OCI-M1 (cell line): ENCODE measurements at regions not wholly inside any gene's neighbourhood (a gene's known extent, or its start where the extent isn't known, plus 50 kb on each side); places are given as distances from the start of the nearest gene placed in this dataset.
"Not testable (repeated sequence)": the region's sequence is repeated elsewhere in the genome, so short reads cannot be mapped to it uniquely, and the experiment has no call there.

Experiments used
- DNase-seq: peaks from one replicate; lab custom pipeline; 2025; lab: John Stamatoyannopoulos, UW

DNA sequence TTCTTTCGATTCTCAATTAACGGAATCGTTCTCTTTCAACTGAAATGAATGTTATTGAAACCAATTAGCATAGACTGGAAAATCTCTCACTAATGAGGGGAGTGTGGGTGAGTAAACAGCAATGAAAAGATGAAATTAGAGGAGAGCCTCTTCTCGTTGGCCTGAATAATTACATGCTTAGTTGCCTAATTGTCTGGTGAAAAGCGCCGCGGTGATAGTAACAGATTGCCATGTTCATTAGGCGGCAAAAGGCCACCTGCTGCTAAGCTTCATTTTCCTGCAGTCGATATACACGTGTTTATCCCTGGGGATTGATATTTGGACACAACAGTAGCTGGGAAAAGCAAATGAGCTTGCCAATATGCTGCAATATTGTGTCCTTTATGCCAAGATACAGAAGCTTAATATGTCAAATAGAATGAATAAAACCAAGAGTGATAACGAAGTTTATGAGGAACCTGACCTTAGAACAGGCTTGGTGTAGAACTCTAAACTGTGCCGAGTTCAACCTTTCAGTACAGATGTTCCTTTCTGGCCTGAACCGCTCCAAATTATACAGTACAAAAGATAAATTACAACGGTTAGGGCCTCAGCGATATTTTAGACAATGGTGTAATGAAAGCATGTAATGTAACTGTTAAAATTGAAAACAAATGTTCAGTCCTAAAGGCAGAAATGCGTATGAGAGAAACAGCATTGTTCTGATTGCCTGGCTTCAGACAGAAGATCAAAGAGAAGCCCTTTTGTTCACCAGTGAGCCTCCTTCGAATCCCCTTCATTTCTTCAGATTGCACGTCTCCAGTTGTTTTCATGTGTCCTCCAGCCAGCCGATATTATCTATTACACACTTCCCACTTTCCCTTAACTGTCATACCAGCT lies 185.2 kb downstream of the SHOX2 start:
- no peak for DNase-seq

DNA sequence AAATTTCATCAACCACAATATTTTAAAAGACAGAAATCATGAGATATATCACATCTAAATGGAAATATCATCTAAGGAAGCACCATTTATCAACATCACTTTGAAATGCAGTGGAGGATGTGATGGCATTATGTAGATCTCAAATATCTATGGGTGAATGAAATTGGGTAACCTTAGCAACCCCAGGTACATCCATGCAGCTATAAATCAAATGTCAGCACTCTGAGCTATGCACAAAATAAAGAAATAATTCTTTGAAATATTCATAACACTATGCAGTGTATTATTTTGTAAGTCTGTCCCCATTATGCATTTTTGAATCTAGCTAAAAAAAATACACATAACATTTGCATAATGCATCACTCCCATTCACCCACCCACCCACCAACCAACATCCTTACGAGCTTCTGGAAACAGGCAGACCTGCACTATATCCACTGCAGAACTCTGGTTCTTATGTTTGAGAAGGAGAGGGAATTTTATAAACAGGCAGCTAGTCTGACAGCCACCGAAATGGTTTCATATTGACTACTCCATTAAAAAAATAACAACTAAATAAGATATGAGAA lies 186.8 kb downstream of the SHOX2 start:
- no peak for DNase-seq

DNA sequence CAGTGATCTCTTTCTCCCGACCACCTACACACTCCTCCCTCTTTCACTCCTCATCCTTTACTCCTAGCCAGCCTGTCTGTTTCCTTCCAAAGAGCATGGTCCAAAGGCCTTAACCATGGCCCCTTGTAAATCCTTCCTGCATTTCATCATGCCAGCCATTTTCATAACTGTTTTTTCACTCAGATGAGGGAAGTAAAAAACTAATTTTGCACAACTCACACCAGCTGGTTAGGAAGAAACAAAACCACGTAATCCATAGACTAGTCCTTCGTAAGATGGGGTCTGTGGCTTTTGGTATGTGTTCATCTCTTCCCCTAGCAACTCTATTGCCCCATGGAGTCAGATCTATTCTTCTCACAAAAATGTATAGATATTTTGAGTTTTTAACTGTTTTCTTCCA lies 187.8 kb downstream of the SHOX2 start:
- DNase-seq, result no peak

DNA sequence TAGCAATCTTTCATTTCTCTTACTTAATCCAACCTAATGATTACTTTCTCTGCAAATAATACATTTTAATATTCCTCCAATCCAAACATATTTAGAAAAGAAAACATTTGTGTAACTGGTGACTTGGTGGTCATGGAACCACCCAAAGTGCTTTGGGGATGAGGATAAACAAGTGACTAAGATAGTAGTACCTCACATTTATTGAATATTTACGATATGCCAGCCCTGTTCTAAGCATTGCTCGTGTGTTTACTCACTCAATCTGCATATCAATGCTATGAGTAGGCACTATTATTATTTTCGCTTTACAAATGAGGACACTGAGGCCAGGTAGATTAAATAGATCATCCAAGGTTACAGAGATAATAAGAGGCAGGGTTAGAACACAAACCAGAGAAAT lies 189.5 kb downstream of the SHOX2 start:
- no peak for DNase-seq

DNA sequence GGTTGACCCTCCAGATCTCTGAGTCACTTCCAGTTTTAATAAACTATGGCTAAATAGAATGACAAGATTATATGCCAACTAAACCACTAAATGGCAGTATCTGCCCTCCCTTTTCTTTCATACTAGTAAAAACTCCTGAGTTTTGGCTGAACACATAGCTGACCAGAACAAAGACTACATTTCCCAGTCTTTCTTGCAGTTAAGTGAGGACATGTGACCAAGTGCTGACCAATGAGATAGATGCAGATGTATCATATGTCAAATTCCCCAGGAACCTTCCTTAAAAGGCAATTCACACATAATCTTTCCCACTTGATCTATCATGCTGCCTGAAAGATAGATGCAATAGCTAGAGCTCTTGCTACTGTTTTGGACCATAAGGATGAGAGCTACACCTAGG lies 191.3 kb downstream of the SHOX2 start:
- DNase-seq, result no peak

DNA sequence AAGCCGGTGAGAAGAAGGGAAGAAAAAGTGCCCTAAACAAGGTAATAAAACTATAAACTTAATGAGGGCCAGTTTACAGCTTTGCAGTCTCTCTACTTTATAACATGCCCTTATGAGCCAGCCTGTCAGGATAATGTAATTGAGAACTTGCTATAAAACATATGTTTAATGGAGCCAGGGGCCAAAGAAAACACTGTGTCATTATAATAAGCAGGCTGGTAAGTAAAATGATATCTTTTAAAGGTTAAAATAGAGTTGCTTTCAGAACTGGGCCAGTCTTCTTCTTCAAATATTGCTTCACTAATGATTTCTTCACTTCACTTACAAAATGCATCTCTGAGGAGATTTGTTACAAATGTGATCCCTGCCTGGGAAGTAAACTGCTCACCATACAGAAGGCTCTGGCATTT lies 192.5 kb downstream of the SHOX2 start:
- DNase-seq, result no peak

DNA sequence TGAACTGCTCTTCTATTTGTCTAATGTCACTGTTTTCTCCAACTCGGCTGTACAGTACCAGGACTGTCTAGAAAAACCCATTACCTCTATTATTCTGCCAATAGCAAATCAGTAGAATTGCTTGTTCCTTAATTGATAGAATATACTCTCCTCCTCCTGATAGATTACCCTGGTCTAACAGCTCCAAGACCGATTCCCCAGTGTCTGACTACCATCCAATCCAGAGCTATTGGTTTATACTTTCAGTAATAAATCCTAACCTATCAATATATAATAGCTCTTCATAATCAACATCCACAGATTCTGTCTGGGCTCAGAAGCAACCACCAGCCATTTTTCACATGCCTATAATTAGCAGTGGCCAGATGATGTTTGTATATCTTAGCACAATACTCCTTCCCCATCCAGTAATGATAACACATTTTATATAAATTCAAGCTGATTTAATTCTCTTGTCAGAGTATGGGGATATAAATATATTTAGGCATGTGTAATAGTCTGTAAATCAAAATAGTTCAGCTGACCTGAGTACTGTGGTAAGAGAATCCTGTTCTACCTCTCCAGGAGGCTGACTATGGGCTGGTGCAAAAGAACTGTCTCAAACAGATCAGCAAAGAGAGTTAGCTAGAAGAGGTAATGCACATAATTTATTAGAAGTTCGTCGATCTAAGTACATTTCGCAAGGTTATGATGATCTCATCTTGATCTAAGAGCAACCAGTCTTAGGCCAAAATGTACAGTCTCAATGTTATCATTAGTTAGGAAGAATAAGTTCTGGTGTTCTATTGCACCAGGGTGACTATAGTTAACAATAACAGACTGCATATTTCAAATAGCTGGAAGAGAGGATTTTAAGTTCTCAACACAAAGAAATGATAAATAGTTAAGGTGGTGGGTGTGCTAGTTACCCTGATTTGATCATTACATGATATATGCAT lies 193.4 kb downstream of the SHOX2 start:
- DNase-seq, result no peak

DNA sequence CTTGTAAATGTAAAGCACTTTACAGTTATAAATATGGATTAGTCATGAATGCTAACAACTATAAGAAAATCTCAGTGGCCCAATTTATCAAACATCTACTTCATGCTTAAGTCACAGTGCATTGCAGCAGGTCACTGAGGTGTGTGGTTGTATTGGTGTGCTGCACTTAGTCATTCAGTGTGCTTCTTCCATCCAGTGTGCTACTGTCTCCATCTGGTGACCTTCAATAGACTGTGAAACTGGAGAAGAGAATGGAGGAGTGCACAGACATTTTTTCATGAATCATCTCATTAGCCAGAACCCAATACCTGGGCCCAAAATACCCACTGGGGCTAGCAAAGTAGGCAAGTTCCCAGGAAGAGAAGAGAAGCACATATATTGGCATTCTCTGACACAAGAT lies 199.6 kb downstream of the SHOX2 start:
- DNase-seq, result no peak

DNA sequence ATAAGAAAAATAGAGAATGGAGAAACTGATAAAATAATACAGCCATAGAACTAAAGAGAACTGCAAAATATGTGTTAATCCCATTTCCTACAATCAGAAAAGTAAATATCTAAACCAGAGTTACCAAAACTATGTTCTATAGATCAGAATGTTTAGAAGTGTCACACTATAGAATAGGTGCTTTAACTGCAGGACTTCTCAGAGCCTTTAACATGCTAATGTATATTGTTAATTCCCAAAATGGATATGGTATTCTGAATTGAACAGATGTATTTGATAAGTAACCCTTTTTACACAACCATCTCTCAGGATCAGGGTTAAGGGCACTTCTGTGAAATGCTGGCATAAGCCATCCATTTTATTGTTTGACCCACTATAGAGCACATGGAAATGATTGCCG lies 200.3 kb downstream of the SHOX2 start:
- DNase-seq, result no peak

DNA sequence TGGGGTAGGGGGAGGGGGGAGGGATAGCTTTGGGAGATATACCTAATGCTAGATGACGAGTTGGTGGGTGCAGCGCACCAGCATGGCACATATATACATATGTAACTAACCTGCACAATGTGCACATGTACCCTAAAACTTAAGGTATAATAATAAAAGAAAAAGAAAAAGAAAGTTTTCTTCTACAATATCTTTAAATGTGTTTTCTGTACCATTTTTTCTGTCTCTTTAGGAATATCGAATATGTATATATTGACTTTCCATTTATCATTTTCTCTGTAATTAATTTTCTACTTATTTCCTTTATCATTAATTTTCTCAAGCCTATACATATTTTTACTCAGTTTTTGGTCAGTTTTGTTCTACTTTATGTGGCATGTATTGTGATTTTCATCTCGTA lies 203.5 kb downstream of the SHOX2 start:
- not testable (repeated sequence) for DNase-seq

DNA sequence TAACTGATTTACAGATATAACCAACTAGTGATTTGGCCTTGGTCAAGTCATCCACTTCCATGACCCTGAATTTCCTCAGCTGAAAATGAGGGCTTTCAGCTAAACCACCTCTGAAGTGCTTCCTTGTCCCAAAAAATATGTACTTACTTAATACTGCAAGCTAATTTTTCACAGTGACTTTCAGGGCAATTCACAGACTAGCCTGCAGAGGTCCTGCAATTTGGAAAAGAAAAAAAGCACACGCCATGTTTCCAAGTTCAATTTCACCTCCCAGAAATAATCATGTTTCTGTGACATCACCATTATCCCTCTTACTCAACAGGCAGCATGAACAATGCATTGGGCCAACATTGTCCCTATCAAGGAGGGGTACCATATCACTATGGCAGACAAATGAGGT lies 218.2 kb downstream of the SHOX2 start:
- no peak for DNase-seq

DNA sequence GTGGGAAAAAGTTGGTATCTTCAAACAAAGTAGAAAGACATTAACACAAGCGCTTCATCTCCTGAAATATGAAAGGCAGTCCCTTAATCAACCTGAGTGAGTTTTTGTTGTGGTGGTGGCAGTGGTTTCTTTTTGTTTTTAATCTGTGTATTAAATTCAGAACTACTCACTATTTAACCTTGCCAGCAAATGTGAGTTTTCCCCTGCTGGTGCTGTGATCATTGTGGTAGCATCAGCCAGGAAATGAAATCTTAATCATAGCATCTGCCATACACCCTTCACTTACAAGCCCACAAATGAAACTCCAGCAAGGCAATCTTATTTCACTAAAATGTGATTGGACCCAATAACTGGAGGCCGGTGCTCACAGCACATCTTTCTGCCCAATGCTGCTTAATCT lies 229.7 kb downstream of the SHOX2 start:
- DNase-seq, result no peak

DNA sequence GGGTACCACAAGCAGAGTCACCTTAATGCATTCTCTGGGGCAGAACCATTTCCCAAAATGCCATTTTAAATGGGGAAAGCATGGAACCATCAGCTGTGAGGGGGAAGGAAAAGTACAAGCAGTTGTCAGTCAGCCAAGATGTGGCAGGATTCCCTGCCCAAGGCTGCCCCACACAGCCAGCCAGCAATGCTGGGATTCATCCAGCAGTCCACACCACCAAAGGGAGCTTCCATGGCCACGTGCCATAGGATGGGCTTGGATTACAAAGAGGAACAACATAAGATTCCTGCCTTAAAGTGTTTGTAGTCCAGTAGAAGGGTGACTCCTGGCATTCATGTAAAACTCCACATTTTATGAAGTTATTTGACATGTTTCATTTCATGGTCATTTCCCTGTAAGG lies 233.3 kb downstream of the SHOX2 start:
- DNase-seq, result no peak

DNA sequence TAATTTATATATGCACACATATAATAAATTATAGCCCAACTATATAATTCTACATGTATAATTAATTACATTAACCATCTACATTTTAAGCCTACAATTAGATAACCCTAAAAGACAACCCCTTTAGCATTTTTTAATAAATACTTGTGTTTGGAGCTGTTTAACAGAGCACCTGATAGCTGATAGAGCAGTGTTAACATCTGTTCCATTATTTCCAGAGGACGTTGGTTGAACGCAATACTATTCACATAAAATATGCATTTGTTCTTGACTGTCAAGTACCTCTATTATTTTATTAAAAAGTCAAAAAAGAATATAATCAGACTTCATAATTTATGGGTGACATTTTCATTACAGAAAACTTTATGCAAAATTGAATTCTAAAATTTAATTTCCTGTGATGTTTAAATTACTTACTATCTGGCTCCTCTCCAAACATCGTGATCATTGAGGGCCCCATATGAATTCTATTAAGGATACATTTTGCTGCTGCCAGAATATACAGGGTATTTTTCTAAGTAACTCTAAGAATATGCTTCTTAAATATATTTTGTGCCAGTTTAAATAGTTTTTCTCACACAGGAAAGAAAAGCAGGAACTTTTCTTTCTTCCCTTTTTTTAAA lies 234.3 kb downstream of the SHOX2 start:
- no peak for DNase-seq

DNA sequence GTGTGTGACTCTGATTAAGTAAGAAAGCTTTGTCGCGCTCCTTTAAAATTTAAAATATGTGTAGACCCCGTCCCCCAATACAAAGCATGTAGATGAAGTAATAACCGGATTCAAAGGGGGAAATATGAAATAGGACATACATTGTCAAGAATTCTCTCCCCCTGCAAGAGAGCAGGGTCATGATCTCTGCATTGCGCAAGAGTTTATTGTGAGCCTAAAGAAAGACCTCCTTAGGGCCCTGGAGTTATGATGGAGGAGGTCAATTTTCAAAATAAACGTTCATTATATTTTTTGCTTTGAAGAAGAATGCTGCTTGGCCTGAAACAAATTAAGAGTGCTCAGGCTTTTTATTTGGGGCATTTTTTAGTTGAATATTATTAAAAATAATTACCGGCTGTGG lies 235.0 kb downstream of the SHOX2 start:
- no peak for DNase-seq

DNA sequence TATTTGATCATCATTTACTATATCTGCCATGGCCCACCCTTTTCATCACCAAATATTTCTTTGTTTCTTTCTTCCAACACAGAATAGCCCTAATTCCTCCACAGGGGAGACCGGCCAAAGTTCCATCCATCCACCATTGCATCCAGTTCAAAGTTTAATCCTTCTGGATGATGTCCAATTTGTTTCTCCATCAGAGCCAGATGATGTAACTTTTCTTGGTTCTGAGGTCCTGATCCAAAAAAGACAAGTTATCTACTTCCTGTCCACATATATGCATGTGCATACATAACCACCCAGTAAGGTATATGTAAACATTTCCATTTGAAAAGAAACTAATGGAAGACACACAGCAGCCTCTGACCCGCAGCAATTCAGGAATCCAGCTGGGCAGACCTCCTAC lies 237.3 kb downstream of the SHOX2 start:
- DNase-seq, result no peak

DNA sequence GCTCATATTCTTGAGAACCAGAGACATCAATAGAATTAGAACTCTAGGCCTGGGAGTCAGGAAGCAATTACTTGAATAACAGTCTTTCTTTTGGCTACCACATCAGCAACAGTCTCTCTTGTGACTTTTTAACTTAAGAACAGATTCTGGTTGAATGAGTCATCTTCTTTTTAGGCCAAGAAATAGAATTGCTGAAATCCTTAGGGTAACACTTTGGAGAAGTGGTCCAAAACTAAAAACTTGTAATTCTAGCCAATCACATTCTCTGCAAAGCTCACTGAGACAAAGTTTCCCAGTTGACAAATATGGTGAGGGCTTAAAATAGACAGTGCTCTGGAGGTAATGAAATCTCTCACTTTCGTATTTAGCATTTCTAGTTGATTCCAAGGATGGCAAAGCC lies 238.0 kb downstream of the SHOX2 start:
- DNase-seq, result no peak

DNA sequence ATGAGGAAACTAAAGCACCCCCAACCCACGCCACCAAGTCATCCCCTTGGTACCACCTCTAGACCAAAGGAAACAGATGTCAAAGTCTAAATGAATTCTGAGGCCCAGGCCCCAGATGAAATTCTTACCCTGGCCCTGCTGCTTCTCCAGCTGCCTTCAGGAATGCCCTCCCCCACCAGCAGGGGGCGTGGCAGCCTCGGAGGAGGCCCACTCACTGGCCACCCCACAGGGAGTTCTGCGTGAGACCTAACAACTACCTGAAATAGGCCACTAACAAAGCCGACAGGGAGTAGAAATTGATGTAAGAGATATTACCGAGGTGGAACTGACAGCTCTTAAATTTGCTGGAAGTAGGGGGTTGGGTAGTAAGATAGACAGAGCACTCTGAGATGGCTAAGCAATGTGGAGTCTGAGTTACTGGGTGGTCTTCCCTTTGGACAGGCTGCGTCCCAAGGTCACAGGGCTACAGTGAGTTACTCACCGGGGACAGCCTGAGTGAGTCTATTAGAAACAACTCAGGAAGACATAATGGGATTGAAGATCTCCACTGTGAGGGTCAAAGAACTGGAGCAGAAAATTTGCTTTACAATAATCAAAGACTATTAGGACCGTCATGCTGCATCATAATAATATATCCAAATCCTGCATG lies 240.7 kb downstream of the SHOX2 start:
- peak; percentile 48 for DNase-seq

DNA sequence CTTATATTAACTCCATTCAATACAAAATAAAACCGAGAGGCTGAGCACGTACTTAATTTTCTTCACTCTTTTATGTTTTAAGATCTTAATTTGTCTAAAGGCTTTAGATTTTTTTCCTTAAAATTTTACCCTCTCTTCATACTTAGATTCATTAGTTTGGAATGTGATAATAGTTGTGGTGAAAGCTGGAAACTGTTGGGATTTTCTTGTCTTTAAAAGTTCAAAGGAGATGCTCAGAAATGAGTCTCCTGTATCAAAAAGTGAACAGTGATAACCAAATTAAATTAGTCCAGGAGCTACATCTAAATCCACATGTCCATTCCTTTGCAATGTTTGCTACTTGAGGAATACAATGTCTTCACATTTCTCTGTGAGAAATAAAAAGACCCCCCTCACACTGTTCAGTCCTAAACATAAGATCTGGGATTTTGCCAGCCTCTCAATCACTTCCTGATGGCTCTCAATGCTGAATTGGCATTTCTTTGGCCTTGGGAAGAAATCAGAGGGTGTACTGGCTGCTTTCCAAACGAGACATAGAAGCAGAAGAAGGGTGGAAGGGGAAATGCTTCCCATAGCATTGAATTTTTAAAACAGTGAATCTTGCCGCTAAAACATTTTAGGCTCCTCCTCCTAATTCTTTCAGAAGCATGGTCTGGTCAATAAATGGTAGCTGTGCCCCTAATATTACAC lies 245.0 kb downstream of the SHOX2 start:
- no peak for DNase-seq

DNA sequence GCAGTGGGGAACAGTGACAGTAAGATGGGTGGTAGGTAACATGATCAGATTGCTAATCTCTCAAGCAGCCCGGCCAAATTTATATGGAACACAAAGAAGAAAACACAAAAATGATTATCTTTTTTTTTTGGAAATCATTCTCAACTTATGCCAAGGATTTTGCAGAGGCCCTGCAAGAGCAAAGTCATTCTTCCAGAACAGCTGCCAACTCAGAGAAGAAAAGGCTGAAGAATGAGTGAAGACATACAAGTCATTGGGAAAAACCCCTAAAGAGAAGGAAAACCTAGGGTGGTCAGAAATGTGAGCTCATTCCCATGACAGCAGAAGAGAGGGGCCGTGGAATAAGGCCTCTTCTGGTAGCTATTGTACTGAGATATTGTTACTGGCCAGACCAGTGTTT lies 246.7 kb downstream of the SHOX2 start:
- DNase-seq, result no peak

DNA sequence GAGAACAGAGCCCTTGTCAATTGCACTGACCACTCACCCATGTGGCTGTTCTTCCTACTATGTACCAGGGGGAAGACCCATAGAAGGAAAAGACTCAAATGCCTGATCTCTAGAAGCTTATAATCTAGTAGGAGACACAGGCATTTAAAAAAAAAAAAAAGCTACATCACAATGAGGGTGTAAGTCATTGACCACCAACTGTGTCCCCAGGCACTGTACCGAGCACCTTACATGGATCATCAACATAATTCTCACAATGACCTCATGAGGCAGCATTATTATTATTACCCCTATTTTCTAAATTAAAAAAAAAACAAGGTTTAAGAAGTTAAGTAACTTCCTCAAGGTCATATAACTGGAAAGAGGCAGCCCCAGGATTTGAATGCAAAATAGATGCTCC lies 247.4 kb downstream of the SHOX2 start:
- no peak for DNase-seq
